Esophagus squamous epithelium (tissue), 5 donors: ENCODE measurements at regions not wholly inside any gene's neighbourhood (a gene's known extent, or its start where the extent isn't known, plus 50 kb on each side); places are given as distances from the start of the nearest gene placed in this dataset.

ENCODE experiments used
- DNase-seq: peaks from one replicate; lab custom pipeline; 2025; lab: John Stamatoyannopoulos, UW
- H3K27ac ChIP-seq, 4 donors: fragments of 200-600 bp; sonication (generic); one replicate each; pipeline ENCODE4 v1.5.1; 2016 to 2019; ENCODE audit warnings: mild to moderate bottlenecking in 1 of 4
- H3K27me3 ChIP-seq, 4 donors: fragments of 200-600 bp; sonication (generic); 1 replicate in 3 of 4; 2 replicates in 1 of 4; pipeline versions ENCODE4 v1.5.1 to v1.6.0; 2017 to 2021; ENCODE audit warnings: antibody characterized with exemption in 1 of 4
- H3K36me3 ChIP-seq, 3 donors: fragments of 200-600 bp; sonication (generic); one replicate each; pipeline ENCODE4 v1.5.1; 2016 to 2019
- H3K4me1 ChIP-seq, 3 donors: fragments of 200-600 bp; sonication (generic); one replicate each; pipeline ENCODE4 v1.5.1; 2017 to 2019
- H3K4me3 ChIP-seq, 4 donors: fragments of 200-600 bp; sonication (generic); 1 replicate in 3 of 4; 2 replicates in 1 of 4; pipeline ENCODE4 v1.5.1; 2016 to 2019; ENCODE audit warnings: mild to moderate bottlenecking in 2 of 4, moderate library complexity in 1 of 4
- H3K9me3 ChIP-seq, 3 donors: fragments of 200-600 bp; sonication (generic); one replicate each; pipeline ENCODE4 v1.5.1; 2016 to 2019
- CTCF ChIP-seq, 6 experiments: fragments of 450-650 bp in 4 of 6; fragments of 200-600 bp in 2 of 6; sonication (generic) in 2 of 6; IDR thresholded peaks; one replicate each; pipeline ENCODE4 v1.5.1; 2016 to 2019; ENCODE audit warnings: antibody characterized with exemption in 6 of 6, mild to moderate bottlenecking in 4 of 6, moderate library complexity in 4 of 6
- POLR2A ChIP-seq, 4 donors: fragments of 450-650 bp; IDR thresholded peaks; one replicate each; pipeline ENCODE4 v1.6.1; 2017; ENCODE audit warnings: antibody characterized with exemption in 4 of 4, mild to moderate bottlenecking in 4 of 4, moderate library complexity in 3 of 4
- WGBS, 2 donors: methylation state at CpG; one replicate each; pipeline ENCODE4 v1.1.5; 2018; 5-methylcytosine and 5-hydroxymethylcytosine counted together
- intact Hi-C: fragments of 100-400 bp; cut with DNase I; formaldehyde crosslinking; loops from one replicate; pipeline ENCODE4 v1.15.0; 2022
- donor health status: DM: yes; HTN: yes; CAD: no.

GRCh38 chr5:10857338-10857733 lies 96.3 kb upstream of the DAP start:
- H3K27ac ChIP-seq = no peak overlapping the region
- no peaks in the 10 kb centered on the region for H3K9me3 ChIP-seq
- no peak for TF ChIP-seq CTCF (IDR thresholded peaks at IDR 0.05)
- TF ChIP-seq POLR2A (IDR thresholded peaks at IDR 0.05) = no peak
- intact Hi-C loops = no loop called here
- WGBS, 2 donors = 17% methylated on average over 3 to 4 of the region's 11 CpGs
- peaks cover 0 to 12% (median 8%) of the 10 kb centered on the region in 3 donors for H3K4me1 ChIP-seq
- no peak overlapping the region for H3K4me3 ChIP-seq
- DNase-seq = no peak
- peaks cover 0 to 26% (median 0%) of the 10 kb centered on the region in 4 donors for H3K27me3 ChIP-seq
- no peaks in the 10 kb centered on the region for H3K36me3 ChIP-seq

- H3K4me3 ChIP-seq = no peak overlapping the region
- H3K27me3 ChIP-seq = peaks cover 0 to 26% (median 0%) of the 10 kb centered on the region in 4 donors
- intact Hi-C loops = no loop called here
- H3K9me3 ChIP-seq = no peaks in the 10 kb centered on the region
- TF ChIP-seq CTCF (IDR thresholded peaks at IDR 0.05) (peak in 5 of 6 experiments; percentile 36 to 49 (median 40)), POLR2A (IDR thresholded peaks at IDR 0.05) (no peak)
- no peaks in the 10 kb centered on the region for H3K36me3 ChIP-seq
- WGBS, 2 donors = 17 to 18% methylated on average over 15 to 16 of the region's 16 CpGs
- no peak for DNase-seq
- H3K27ac ChIP-seq = no peak overlapping the region
- peaks cover 0 to 12% (median 8%) of the 10 kb centered on the region in 3 donors for H3K4me1 ChIP-seq
Measured at GRCh38 chr5:10856683-10857337, 95.8 kb upstream of the DAP start.

- TF ChIP-seq POLR2A (IDR thresholded peaks at IDR 0.05) (no peak), CTCF (IDR thresholded peaks at IDR 0.05) (no peak)
- DNase-seq = no peak
- Histone ChIP-seq H3K4me1 (peaks cover 0 to 12% (median 8%) of the 10 kb centered on the region in 3 donors), H3K27me3 (peaks cover 0 to 26% (median 0%) of the 10 kb centered on the region in 4 donors), H3K36me3 (no peaks in the 10 kb centered on the region), H3K9me3 (no peaks in the 10 kb centered on the region), H3K27ac (no peak overlapping the region), H3K4me3 (no peak overlapping the region)
- WGBS, 2 donors = 80% methylated on average over 5 of the region's 5 CpGs; no CpG with 5 or more reads in 1 of the 2 donors
- intact Hi-C loops = no loop called here
Measured at GRCh38 chr5:10856071-10856470, 95.0 kb upstream of the DAP start.

- Histone ChIP-seq H3K27me3 (peaks cover 0 to 26% (median 0%) of the 10 kb centered on the region in 4 donors), H3K36me3 (no peaks in the 10 kb centered on the region), H3K27ac (no peak overlapping the region), H3K4me3 (no peak overlapping the region), H3K9me3 (no peaks in the 10 kb centered on the region), H3K4me1 (peaks cover 0 to 12% (median 8%) of the 10 kb centered on the region in 3 donors)
- TF ChIP-seq CTCF (IDR thresholded peaks at IDR 0.05) = no peak
- TF ChIP-seq POLR2A (IDR thresholded peaks at IDR 0.05) = no peak
- no peak for DNase-seq
- intact Hi-C loops = no loop called here
- WGBS, 2 donors = 38 to 73% methylated on average over 2 to 3 of the region's 4 CpGs
Measured at GRCh38 chr5:10854506-10855277, 93.7 kb upstream of the DAP start.

- Histone ChIP-seq H3K27ac (no peak overlapping the region), H3K27me3 (peaks cover 0 to 19% (median 0%) of the 10 kb centered on the region in 4 donors), H3K4me1 (peaks cover 0 to 12% (median 8%) of the 10 kb centered on the region in 3 donors), H3K36me3 (no peaks in the 10 kb centered on the region), H3K9me3 (no peaks in the 10 kb centered on the region), H3K4me3 (no peak overlapping the region)
- WGBS, 2 donors = 70 to 78% methylated on average over 3 of the region's 3 CpGs
- intact Hi-C loops = no loop called here
- DNase-seq = no peak
- TF ChIP-seq POLR2A (IDR thresholded peaks at IDR 0.05) (no peak), CTCF (IDR thresholded peaks at IDR 0.05) (no peak)
Measured at GRCh38 chr5:10853154-10853553, 92.1 kb upstream of the DAP start.
